ENCODE measurements at regions not wholly inside any gene's neighbourhood (a gene's known extent, or its start where the extent isn't known, plus 50 kb on each side); places are given as distances from the start of the nearest gene placed in this dataset.

- no peak for TF ChIP-seq CTCF (IDR thresholded peaks at IDR 0.05)
- TF ChIP-seq POLR2AphosphoS5 (IDR thresholded peaks at IDR 0.05; ENCODE audit: low read depth, low read length), result no peak
These were observed 88.4 kb upstream of the STEAP1B start for GRCh38 chr7:22588351-22588750.
